Endothelial cell (in vitro differentiated cells): ENCODE measurements at regions not wholly inside any gene's neighbourhood (a gene's known extent, or its start where the extent isn't known, plus 50 kb on each side); places are given as distances from the start of the nearest gene placed in this dataset.

Experiments used
- DNase-seq: peaks from one replicate; pipeline ENCODE4 v3.0.0; 2021; ENCODE audit warnings: low spot score
- H3K27ac Mint-ChIP-seq: one replicate; pipeline ENCODE4 v1.8.0; 2021; ENCODE audit warnings: mixed read lengths, inconsistent platforms; ENCODE audit not compliant: unreplicated experiment
- H3K27me3 Mint-ChIP-seq: one replicate; pipeline ENCODE4 v1.8.0; 2021; ENCODE audit warnings: mild to moderate bottlenecking, moderate library complexity, mixed read lengths, inconsistent platforms; ENCODE audit not compliant: unreplicated experiment
- H3K36me3 Mint-ChIP-seq: one replicate; pipeline ENCODE4 v1.8.0; 2021; ENCODE audit warnings: mild to moderate bottlenecking, low read depth, mixed read lengths, inconsistent platforms; ENCODE audit not compliant: unreplicated experiment
- H3K4me1 Mint-ChIP-seq: one replicate; pipeline ENCODE4 v1.8.0; 2021; ENCODE audit warnings: mild to moderate bottlenecking, mixed read lengths, inconsistent platforms; ENCODE audit not compliant: unreplicated experiment
- H3K4me3 Mint-ChIP-seq: one replicate; pipeline ENCODE4 v1.8.0; 2021; ENCODE audit warnings: mild to moderate bottlenecking, mixed read lengths, inconsistent platforms; ENCODE audit not compliant: unreplicated experiment
- H3K9me3 Mint-ChIP-seq: one replicate; pipeline ENCODE4 v1.8.0; 2021; ENCODE audit warnings: mixed read lengths, inconsistent platforms; ENCODE audit not compliant: unreplicated experiment
- TF ChIP-seq, protein P1 (sequence below): fragments of 200-600 bp; sonication (generic); IDR thresholded peaks from one replicate; pipeline ENCODE4 v1.5.0; 2021; ENCODE audit warnings: antibody characterized with exemption; ENCODE audit not compliant: unreplicated experiment

DNA sequence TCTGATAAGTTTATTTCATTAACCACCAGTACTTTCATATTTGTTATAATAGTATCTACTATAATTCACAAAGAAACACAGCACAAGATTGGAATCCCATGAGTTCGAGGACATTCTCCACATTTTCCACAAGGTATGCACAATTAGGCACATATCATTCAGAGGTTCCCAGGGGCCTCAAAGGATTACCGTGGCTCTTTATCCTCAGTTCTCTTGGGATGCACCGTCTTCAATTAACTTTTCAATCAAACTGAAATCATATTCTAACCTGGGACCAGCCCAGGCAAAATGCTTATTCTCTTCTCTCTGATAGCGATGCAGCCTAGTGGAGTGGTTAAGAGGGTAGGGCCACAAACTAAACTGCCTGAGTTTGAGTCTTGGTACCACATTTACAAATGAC lies 242.6 kb upstream of the RASGEF1B start:
- H3K4me3 Mint-ChIP-seq, result no peak overlapping the region
- H3K36me3 Mint-ChIP-seq, result no peaks in the 10 kb centered on the region
- no peak for DNase-seq
- TF ChIP-seq, protein P1, sequence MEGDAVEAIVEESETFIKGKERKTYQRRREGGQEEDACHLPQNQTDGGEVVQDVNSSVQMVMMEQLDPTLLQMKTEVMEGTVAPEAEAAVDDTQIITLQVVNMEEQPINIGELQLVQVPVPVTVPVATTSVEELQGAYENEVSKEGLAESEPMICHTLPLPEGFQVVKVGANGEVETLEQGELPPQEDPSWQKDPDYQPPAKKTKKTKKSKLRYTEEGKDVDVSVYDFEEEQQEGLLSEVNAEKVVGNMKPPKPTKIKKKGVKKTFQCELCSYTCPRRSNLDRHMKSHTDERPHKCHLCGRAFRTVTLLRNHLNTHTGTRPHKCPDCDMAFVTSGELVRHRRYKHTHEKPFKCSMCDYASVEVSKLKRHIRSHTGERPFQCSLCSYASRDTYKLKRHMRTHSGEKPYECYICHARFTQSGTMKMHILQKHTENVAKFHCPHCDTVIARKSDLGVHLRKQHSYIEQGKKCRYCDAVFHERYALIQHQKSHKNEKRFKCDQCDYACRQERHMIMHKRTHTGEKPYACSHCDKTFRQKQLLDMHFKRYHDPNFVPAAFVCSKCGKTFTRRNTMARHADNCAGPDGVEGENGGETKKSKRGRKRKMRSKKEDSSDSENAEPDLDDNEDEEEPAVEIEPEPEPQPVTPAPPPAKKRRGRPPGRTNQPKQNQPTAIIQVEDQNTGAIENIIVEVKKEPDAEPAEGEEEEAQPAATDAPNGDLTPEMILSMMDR, result no peak
- peaks cover 10% of the 10 kb centered on the region for H3K4me1 Mint-ChIP-seq
- no peaks in the 10 kb centered on the region for H3K27me3 Mint-ChIP-seq
- no peaks in the 10 kb centered on the region for H3K9me3 Mint-ChIP-seq
- peak overlapping the region; percentile 33 for H3K27ac Mint-ChIP-seq

DNA sequence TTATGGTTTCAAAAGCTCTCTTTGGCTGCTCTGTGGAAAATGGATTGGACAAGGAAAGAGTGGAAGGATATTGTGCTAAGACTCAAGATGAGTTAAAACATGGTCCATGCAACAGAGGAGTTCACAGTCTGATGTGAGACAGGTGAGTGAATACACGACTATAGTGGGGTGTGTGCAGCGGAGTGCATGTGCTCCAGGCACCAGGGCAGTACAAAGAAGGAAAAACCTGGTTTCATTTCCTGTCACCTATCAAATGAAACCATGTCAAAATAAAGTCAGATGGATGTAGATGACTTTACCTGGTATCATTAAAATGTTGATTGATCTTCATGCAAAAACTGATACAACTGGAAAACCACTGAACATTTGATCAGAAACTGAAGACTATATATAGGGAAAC lies 241.0 kb upstream of the RASGEF1B start:
- Mint-ChIP-seq H3K4me3 (no peak overlapping the region), H3K27ac (no peak overlapping the region), H3K4me1 (peaks cover 10% of the 10 kb centered on the region), H3K9me3 (no peaks in the 10 kb centered on the region), H3K36me3 (no peaks in the 10 kb centered on the region), H3K27me3 (no peaks in the 10 kb centered on the region)
- no peak for DNase-seq
- TF ChIP-seq, protein P1, result no peak

DNA sequence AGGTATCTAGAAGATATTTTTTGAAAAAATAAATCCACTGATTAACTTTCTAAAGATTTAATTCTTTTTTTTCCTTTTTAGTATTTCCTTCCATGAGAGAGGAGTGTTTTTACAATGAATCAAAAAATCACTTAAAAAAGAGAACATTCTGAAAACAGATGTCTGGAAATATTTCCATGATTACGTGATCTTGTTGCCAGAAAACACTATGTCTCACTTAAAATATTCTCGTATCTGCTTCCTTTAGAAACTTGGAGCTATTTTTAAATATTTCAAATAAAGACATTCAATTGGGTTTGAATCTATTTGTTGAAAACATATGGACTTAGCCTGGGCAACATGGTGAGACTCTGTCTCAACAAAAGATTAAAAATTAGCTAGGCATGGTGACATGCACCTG lies 232.8 kb upstream of the RASGEF1B start:
- Mint-ChIP-seq H3K9me3 (no peaks in the 10 kb centered on the region), H3K4me3 (no peak overlapping the region), H3K4me1 (no peaks in the 10 kb centered on the region), H3K27ac (no peak overlapping the region), H3K36me3 (no peaks in the 10 kb centered on the region), H3K27me3 (peaks cover 3% of the 10 kb centered on the region)
- TF ChIP-seq, protein P1, result no peak
- no peak for DNase-seq

DNA sequence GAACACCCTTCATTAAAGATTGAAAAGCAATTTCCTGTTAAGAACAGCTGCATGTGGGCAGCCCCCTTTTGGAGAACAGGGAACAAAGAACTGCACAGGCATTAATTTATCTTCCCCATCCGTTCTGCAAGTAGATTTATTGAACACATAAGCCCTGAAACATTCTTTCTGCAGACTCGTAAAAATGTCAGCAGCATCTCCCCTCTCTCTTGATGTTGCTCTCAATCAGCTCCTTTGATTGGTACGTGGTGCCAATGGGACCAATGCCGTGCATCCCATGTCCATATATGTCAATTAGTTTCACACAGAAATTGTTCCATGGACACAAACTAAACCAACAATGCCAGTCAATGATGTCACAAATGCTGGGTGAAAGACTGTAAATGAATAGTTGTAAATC lies 228.5 kb upstream of the RASGEF1B start:
- Mint-ChIP-seq H3K27ac (no peak overlapping the region), H3K27me3 (peaks cover 3% of the 10 kb centered on the region), H3K4me1 (peaks cover 3% of the 10 kb centered on the region), H3K4me3 (no peak overlapping the region), H3K36me3 (no peaks in the 10 kb centered on the region), H3K9me3 (no peaks in the 10 kb centered on the region)
- DNase-seq, result no peak
- TF ChIP-seq, protein P1, result no peak

DNA sequence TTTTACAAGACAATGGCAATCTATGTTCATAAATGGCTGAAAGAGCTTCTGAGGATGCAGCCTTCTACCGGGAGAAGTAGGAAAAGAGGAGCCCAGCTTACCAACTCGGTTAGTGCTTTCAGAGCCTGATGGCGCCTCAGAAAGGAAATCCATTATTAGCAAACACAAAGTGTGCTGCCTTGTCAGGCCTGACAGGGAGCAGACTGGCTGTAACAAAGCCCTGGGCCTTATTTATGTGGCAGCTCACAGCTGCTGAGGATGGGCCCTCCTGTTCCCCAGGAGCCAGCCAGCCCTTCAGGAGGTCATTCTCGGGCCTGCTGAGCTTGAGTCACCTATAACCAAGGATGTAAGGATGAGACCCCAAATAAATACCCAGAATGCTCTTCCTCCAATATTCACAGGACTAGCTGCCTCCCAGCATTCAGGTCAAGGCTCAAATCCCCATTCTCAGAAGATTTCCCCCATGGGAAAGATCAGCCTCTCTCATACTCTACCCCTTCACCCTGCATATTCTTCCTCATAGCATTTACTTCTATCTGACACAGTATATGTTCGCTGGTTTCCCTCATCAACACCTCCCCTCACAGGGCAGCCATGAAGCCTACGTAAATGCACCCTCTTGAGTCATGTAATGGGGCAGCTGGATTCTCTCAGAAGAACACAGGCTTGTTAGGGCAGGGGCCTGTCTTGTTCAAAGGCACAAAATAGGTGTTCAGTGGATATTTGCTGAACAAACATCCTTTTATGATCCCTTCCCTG lies 227.0 kb upstream of the RASGEF1B start:
- DNase-seq, result no peak
- Mint-ChIP-seq H3K4me3 (no peak overlapping the region), H3K9me3 (no peaks in the 10 kb centered on the region), H3K27me3 (peaks cover 3% of the 10 kb centered on the region), H3K36me3 (no peaks in the 10 kb centered on the region), H3K4me1 (peaks cover 3% of the 10 kb centered on the region), H3K27ac (peak overlapping the region; percentile 6)
- TF ChIP-seq, protein P1, result no peak
